Mesendoderm (in vitro differentiated cells): ENCODE measurements at regions not wholly inside any gene's neighbourhood (a gene's known extent, or its start where the extent isn't known, plus 50 kb on each side); places are given as distances from the start of the nearest gene placed in this dataset.
"Not testable (repeated sequence)": the region's sequence is repeated elsewhere in the genome, so short reads cannot be mapped to it uniquely, and the experiment has no call there.

Source experiments
- DNase-seq: peaks from one replicate; pipeline ENCODE4 v3.0.0; 2013
- H2AK5ac ChIP-seq: 2 replicates; pipeline ENCODE4 v1.6.1; 2013; ENCODE audit warnings: low read length, inconsistent platforms
- H2BK120ac ChIP-seq: 2 replicates; pipeline ENCODE4 v1.6.1; 2013; ENCODE audit warnings: low read depth, mild to moderate bottlenecking, low read length, moderate library complexity, mixed read lengths
- H2BK15ac ChIP-seq: replicated peaks from 2 replicates; pipeline ENCODE4 v1.6.1; 2013; ENCODE audit warnings: low read depth, mild to moderate bottlenecking, moderate library complexity
- H2BK5ac ChIP-seq: 2 replicates; pipeline ENCODE4 v1.6.1; 2013; ENCODE audit warnings: low read length, inconsistent platforms
- H3K18ac ChIP-seq: 2 replicates; pipeline ENCODE4 v1.6.1; 2013; ENCODE audit warnings: mild to moderate bottlenecking, low read length, mixed read lengths
- H3K23ac ChIP-seq: one replicate; pipeline ENCODE4 v1.6.1; 2013; ENCODE audit warnings: low read length
- H3K27ac ChIP-seq: 2 replicates; pipeline ENCODE4 v1.5.1; 2013; ENCODE audit warnings: low read depth, mild to moderate bottlenecking, inconsistent platforms, low read length, moderate library complexity
- H3K27me3 ChIP-seq: 2 replicates; pipeline ENCODE4 v1.6.1; 2013; ENCODE audit warnings: low read length, control low read depth, mild to moderate bottlenecking, inconsistent platforms; ENCODE audit not compliant: insufficient read depth, poor library complexity
- H3K36me3 ChIP-seq: 2 replicates; pipeline ENCODE4 v1.6.1; 2013; ENCODE audit warnings: low read length, inconsistent platforms; ENCODE audit not compliant: control insufficient read depth, insufficient read depth
- H3K4ac ChIP-seq: one replicate; pipeline ENCODE4 v1.6.1; 2013; ENCODE audit warnings: low read depth, mild to moderate bottlenecking, low read length, moderate library complexity
- H3K4me1 ChIP-seq: 2 replicates; pipeline ENCODE4 v1.6.1; 2013; ENCODE audit warnings: low read depth, low read length, inconsistent platforms; ENCODE audit not compliant: control insufficient read depth
- H3K4me2 ChIP-seq: 2 replicates; pipeline ENCODE4 v1.6.1; 2013; ENCODE audit warnings: low read length
- H3K4me3 ChIP-seq: 2 replicates; pipeline ENCODE4 v1.5.1; 2013; ENCODE audit warnings: mild to moderate bottlenecking, low read length
- H3K56ac ChIP-seq: one replicate; pipeline ENCODE4 v1.6.1; 2013; ENCODE audit warnings: low read length
- H3K79me1 ChIP-seq: 2 replicates; pipeline ENCODE4 v1.6.1; 2013; ENCODE audit warnings: low read length, inconsistent platforms
- H3K79me2 ChIP-seq: 2 replicates; pipeline ENCODE4 v1.6.1; 2013; ENCODE audit warnings: mild to moderate bottlenecking, low read length; ENCODE audit not compliant: control insufficient read depth, insufficient read depth
- H3K9ac ChIP-seq: 2 replicates; pipeline ENCODE4 v1.6.1; 2013; ENCODE audit warnings: low read length, inconsistent platforms
- H4K5ac ChIP-seq: one replicate; pipeline ENCODE4 v1.6.1; 2013; ENCODE audit warnings: low read length
- H4K8ac ChIP-seq: one replicate; pipeline ENCODE4 v1.6.1; 2013; ENCODE audit warnings: low read depth, mild to moderate bottlenecking, control low read depth, low read length, moderate library complexity
- WGBS: extraction: QIAGEN DNeasy Blood & Tissue Kit; methylation state at CpG from one replicate; pipeline ENCODE4 v1.1.7; 2013; ENCODE audit warnings: low lambda C conversion rate, missing lambda C conversion rate; ENCODE audit not compliant: insufficient coverage; ENCODE audit errors: extremely low coverage; 5-methylcytosine and 5-hydroxymethylcytosine counted together

DNA sequence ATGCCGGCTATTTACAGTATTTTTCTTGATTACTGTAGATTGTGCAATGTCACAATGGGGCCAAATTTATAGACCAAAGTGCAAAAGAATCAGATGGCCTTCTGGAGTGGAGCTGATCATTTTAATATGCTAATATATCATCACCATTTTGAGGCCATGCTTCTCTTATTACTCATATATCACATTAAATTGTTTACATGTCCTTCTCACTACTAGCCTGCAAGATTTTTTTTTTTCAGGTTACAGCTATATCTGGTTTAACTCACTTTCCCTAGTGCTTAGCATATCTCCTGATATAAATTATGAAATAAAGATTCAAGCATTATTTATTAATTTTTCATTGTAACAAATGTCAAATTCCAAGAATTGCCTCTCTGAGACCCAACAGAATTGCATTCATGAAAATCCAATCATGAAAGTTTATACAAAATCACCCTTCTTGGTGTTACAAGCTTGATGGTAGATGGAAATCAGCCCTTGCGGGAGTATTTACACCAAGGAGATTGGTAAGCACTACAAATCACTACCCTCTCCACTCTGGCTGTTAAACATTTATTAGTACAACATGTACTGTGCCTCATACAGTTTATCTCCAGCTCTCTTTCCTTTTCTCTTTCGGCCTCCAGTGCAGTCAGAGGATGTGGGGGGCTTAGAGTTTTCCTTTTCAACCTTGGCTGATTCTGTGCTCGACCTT, 703.9 kb downstream of the BRINP1 start:
- no peak overlapping the region for H2BK15ac ChIP-seq
- no peak overlapping the region for H3K18ac ChIP-seq
- no peak overlapping the region for H3K56ac ChIP-seq
- no peak overlapping the region for H3K4me2 ChIP-seq
- no peak for DNase-seq
- no peak overlapping the region for H3K9ac ChIP-seq
- H3K4me3 ChIP-seq: no peak overlapping the region
- no peaks in the 10 kb centered on the region for H3K79me2 ChIP-seq
- no peak overlapping the region for H3K23ac ChIP-seq
- no peak overlapping the region for H2AK5ac ChIP-seq
- no peaks in the 10 kb centered on the region for H3K36me3 ChIP-seq
- H2BK5ac ChIP-seq: no peak overlapping the region
- H3K79me1 ChIP-seq: no peaks in the 10 kb centered on the region
- no peaks in the 10 kb centered on the region for H3K27me3 ChIP-seq
- no peak overlapping the region for H3K4ac ChIP-seq
- H3K4me1 ChIP-seq: no peaks in the 10 kb centered on the region
- H2BK120ac ChIP-seq: no peak overlapping the region
- WGBS: no CpG with 5 or more reads among the region's 4 CpGs
- no peak overlapping the region for H3K27ac ChIP-seq
- no peak overlapping the region for H4K8ac ChIP-seq
- no peak overlapping the region for H4K5ac ChIP-seq

DNA sequence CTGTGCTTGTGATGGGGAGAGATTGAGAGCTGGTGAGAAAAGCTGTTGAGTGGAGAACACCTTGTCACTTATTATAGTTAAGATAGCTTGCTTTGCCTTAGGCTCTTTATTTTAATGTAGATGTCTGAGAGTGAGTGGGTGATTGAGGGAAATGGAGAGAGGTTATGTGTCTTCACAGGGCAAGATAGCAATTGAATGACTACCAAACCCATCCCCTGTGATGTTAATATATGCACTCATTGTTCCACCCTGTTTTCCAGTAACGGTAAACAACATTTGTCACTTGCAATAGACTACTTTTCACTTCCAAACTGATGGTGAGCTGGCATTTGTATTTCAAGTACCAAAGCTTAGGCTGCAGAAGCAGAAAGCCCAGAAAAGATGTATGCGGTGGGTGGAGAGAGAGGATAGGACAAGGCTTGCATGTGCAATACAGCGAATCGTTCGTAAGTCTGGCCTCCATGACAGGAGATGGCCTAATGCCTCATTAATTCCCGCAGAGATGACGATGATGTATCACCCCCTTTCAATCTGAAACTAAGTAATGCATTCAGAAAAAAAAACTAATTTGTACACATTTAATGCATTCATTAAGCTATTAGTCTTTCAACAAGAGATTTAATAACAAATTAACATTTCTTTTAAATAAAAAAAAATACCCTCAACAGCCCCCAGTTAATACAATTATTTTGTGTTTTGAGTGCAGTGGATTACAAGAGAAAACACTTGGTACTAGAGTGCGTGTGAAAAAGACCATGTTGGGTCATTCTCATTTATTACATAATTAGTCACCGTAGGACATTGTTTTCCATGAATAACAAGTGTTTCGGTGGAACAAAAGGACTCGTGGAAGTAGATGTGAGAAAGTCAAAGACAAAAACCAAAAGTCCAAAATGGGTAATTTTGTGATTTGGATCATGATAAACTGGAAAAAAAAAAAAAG, 699.0 kb downstream of the BRINP1 start:
- Histone ChIP-seq H4K8ac (no peak overlapping the region), H2BK120ac (no peak overlapping the region), H3K4ac (no peak overlapping the region), H3K79me2 (no peaks in the 10 kb centered on the region), H3K36me3 (no peaks in the 10 kb centered on the region), H2BK5ac (no peak overlapping the region), H2AK5ac (no peak overlapping the region), H3K56ac (no peak overlapping the region), H3K23ac (no peak overlapping the region), H3K4me1 (no peaks in the 10 kb centered on the region), H3K9ac (no peak overlapping the region), H3K18ac (no peak overlapping the region), H3K27me3 (no peaks in the 10 kb centered on the region), H3K79me1 (no peaks in the 10 kb centered on the region), H3K27ac (no peak overlapping the region), H2BK15ac (no peak overlapping the region), H3K4me3 (no peak overlapping the region), H3K4me2 (no peak overlapping the region), H4K5ac (no peak overlapping the region)
- WGBS: no CpG with 5 or more reads among the region's 11 CpGs
- no peak for DNase-seq

DNA sequence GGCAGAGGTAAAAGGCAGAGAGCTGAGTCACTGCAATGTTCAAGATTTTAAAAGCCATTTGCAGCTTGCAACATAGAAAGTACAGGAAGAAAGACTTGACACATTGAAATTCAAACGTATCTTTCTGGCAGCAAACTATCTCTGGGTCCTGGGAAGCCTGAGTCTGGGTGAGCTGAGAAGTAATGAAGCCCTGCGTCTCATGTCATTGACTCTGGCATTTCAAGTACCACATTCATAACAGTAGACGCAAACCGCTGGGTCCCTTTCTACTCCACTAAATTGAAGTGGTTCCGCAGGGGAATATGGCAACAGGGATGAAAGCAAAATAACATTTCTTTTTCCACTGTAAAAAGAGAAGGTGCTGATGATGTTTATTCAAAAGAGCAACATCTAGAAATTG, 694.3 kb downstream of the BRINP1 start:
- no CpG with 5 or more reads among the region's 5 CpGs for WGBS
- Histone ChIP-seq H3K79me1 (no peaks in the 10 kb centered on the region), H3K23ac (no peak overlapping the region), H3K79me2 (no peaks in the 10 kb centered on the region), H2BK120ac (no peak overlapping the region), H2AK5ac (no peak overlapping the region), H3K9ac (no peak overlapping the region), H2BK5ac (no peak overlapping the region), H4K5ac (no peak overlapping the region), H3K18ac (no peak overlapping the region), H2BK15ac (no peak overlapping the region), H3K4me2 (no peak overlapping the region), H3K36me3 (no peaks in the 10 kb centered on the region), H3K56ac (no peak overlapping the region), H3K4ac (no peak overlapping the region), H3K27me3 (no peaks in the 10 kb centered on the region), H3K4me3 (no peak overlapping the region), H3K27ac (no peak overlapping the region), H3K4me1 (no peaks in the 10 kb centered on the region), H4K8ac (no peak overlapping the region)
- no peak for DNase-seq

DNA sequence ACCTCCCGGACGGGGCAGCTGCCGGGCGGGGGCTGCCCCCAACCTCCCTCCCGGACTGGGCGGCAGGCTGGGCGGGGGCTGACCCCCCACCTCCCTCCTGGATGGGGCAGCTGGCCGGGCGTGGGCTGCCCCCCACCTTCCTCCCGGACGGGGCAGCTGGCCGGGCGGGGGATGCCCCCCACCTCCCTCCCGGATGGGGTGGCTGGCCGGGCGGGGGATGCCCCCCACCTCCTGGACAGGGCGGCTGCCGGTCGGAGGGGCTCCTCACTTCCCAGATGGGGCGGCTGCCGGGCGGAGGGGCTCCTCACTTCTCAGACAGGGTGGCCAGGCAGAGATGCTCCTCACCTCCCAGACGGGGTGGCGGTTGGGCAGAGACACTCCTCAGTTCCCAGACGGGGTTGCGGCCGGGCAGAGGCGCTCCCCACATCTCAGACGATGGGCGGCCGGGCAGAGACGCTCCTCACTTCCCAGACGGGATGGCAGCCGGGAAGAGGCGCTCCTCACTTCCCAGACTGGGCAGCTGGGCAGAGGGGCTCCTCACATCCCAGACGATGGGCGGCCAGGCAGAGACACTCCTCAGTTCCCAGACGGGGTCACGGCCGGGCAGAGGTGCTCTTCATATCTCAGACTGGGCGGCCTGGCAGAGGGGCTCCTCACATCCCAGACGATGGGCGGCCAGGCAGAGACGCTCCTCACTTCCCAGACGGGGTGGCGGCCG, 691.1 kb downstream of the BRINP1 start:
- H2AK5ac ChIP-seq, H3K36me3 ChIP-seq, H4K8ac ChIP-seq, H3K9ac ChIP-seq, H3K4me1 ChIP-seq, H3K4me2 ChIP-seq, H2BK120ac ChIP-seq, H4K5ac ChIP-seq, H3K23ac ChIP-seq, H3K4me3 ChIP-seq, H3K4ac ChIP-seq, H2BK5ac ChIP-seq, H3K27ac ChIP-seq, H3K56ac ChIP-seq, H2BK15ac ChIP-seq, H3K79me1 ChIP-seq, H3K79me2 ChIP-seq, H3K27me3 ChIP-seq, DNase-seq, H3K18ac ChIP-seq: not testable (repeated sequence)
- no CpG with 5 or more reads among the region's 47 CpGs for WGBS

DNA sequence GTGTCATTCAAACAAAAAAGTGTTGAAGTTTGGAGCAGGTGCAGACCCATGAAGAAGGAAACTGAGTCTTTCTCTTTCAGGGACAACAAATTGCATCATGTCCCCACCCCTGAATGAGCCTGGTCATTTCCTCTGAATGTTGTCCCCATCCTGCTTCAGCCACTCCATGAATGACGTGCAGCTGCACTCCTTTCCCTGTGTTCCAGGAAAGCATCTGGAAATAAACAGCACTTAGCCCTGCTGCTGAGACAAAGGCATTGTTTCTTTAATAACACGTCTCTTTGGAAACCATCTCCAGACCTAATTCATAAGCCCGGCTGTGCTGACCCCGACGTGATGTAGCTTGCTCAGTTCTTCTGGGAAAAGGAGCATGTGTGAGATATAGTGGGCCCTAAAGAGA, 682.3 kb downstream of the BRINP1 start:
- Histone ChIP-seq H3K27ac (no peak overlapping the region), H4K8ac (no peak overlapping the region), H2BK15ac (no peak overlapping the region), H3K4me2 (no peak overlapping the region), H3K9ac (no peak overlapping the region), H4K5ac (no peak overlapping the region), H3K4ac (no peak overlapping the region), H2AK5ac (no peak overlapping the region), H3K56ac (no peak overlapping the region), H3K23ac (no peak overlapping the region), H3K4me1 (no peaks in the 10 kb centered on the region), H2BK5ac (no peak overlapping the region), H3K36me3 (no peaks in the 10 kb centered on the region), H3K18ac (no peak overlapping the region), H2BK120ac (no peak overlapping the region), H3K4me3 (no peak overlapping the region), H3K27me3 (no peaks in the 10 kb centered on the region), H3K79me2 (no peaks in the 10 kb centered on the region), H3K79me1 (no peaks in the 10 kb centered on the region)
- DNase-seq: no peak
- WGBS: no CpG with 5 or more reads among the region's 5 CpGs
